ENCODE measurements at regions not wholly inside any gene's neighbourhood (a gene's known extent, or its start where the extent isn't known, plus 50 kb on each side); places are given as distances from the start of the nearest gene placed in this dataset.

DNA sequence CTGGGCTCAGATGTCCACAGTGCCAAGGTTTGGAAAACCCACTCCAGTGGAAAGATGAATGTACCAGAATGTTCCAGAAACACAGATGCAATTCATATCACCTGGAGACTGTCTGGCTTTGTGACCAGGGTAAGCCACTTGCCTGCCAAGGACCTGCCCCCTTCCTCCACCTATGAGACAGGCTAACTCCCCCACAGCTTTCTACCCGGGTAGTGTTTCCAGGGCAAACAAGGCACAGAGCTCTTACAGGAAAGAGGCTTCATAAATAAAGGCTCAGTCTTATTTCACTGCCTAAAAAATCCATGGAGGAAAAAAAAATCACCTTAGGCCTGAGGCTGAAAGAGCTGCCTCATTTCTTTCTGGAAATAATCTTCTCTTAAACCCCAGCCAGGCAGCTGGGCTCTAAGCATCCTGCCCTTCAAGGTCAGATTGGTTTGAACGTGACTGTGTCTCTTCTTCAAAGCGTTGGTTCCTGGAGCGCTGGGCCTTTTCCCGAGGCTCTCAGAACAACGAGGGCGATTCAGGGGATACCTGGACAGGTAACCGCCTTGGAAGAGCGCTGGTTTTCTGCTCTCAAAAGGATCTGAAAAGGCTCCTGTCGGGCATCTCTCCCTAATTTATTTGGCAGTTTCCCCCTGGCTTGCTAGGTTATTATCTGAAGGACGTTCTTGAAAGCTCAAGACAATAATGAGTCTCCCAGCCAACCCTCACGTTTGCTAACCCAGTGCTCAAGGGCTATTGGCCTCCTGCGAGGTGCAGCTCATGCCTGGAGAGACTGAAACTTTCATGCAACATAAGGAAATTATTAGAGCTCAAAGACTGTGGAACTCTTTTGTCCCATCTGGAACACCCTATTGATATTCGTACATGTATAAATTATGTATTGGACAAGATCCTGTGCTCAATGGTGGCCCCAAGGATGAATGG lies 199.2 kb upstream of the PMEPA1 start:
- no peak for DNase-seq

DNA sequence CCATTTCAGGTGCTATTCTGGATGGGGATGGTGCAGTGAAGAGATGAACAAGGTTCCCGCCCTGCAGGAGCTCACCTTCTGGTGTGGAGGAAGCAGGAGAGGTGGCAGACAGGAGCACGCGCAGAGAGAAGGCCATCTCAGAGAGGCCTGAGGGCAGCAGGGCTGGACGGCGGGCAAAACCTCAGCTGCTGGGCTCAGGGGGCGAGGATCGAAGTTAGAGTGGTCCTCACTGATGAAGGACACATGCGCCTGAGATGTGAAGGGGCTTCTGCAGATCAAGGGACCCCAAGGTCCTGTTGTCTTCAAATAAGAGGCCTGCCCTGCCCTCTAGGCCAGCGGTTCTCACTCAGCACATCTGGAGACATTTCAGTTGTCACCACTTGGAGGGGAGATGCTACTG lies 198.4 kb upstream of the PMEPA1 start:
- no peak for DNase-seq

DNA sequence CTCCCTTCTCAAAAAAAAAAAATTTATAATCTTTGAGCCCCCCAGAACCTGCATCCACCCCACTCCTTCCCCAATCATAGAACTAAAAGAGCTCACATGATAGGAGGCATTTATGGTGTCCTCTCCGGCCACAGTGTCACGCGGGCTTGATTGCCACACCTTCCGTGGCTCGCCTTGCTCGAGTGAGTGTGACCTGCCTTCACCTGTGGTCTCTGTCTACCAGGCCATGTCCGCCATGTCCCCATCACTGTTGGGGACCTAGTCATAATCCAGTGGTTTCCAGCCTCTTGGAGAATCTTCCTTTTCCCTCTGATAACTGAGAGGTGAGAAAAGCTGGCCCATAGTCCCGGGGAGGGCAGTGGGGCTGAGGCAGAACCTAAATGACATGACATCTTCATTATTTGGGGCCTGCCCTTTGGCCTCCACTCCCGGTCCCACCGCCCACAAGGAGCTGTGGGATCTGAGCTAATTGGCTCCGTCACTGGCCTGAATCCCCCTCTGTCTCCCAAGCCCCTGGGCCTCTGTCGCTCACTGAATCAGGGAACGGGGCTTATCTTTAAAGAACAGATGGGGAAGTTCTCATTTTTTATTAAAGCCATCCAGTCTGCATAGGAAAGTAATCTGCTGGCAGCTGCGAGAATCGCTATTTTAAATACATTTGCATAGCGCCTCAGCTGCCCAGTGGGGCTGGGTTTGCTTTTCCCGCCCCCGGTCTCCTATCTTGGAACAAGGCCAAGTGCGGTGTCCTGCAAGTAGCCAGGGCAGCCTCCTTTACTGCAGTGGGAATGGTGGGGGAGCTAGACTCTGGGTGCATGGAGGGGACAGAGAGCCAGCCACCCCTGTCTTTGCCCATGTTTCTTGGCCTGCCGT lies 197.6 kb upstream of the PMEPA1 start:
- no peak for DNase-seq

DNA sequence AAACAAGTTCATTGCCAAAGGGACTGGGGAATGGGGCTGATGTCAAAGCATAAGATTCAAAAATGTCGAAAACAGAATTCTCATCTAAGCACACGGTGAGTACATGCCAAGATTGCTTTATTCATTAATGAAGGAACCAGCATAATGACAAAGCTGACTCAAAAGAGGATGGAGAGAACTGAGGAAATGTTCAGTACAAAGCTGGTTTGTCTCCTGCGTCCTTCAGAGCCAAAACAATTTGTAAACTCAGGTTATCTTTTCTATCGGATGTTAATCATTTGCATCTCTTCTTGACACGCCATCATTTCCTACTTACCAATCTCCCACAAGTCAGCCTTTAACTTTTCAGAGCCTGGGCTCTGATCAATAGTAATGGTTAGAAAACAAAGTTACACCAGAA lies 195.6 kb upstream of the PMEPA1 start:
- DNase-seq: no peak

DNA sequence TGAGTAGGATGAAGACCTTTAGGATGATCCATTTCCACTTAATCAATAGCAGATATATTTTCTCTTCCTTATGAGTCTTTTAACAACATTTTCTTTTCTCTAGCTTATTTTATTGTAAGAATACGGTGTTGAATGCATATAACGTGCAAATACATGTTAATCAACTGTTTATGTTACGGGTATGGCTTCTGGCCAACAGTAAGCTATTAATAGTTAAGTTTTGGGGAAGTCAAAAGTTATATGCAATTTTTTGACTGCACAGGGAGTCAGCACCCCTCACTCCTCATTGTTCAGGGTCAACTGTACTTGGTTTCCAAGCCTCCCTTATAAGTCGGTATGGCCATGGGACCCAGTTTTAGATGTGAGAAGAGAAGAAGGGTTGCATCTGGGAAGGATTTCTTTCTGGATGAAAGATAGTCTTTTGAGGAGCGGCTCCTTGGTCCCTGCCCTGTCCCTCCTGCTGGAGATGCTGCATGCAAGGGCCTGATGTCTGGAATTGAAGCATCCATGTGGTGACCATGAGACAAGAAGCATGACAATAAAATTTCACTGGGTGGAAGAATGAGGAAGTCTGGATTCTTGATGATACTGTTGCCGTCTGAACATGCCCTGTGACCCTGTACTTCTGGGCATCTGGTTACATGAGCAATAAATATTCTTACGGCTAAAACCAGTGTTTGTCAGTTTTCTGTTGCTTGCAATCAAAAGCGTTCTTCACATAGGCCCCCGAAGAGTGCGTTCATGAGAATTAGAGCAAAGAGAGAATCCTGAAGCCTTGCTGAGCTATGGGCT lies 194.7 kb upstream of the PMEPA1 start:
- no peak for DNase-seq

DNA sequence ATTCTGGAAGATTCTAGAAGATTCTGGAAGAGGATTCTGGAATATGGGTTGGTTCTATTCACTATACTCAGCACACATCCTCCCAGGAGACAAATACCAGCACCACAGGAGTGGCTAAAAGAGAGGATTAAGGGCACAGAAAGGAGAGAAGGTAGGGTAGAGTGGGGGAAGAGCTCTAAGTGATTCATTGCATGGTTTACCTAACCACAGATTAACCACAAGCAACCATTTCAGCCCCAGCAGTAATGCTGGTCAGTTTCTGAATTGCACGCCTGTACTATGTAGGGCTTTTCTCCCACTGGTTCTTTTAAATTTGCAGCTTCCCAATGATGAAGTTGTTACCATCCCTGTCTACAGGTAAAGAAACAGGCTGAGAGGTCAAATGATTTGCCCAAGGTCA lies 192.7 kb upstream of the PMEPA1 start:
- no peak for DNase-seq

DNA sequence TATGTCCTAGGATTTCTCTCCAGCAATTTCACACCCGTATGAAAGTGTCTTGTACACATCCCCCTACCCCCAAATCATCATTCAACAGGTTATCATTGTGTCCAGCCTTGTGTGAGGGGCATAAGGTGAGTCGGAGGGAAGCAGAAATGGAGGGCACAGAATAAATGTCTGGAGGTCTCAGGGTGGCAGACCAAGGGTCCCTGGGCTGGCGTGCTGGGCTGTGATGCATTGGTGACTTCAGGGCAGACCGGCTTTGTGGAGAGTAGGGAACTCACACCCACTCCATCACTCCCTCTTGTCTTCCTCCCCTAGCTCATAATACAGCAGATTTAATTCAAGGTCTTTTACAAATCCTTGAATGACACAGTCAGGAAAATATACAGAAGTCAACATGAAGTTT lies 191.7 kb upstream of the PMEPA1 start:
- DNase-seq: no peak

DNA sequence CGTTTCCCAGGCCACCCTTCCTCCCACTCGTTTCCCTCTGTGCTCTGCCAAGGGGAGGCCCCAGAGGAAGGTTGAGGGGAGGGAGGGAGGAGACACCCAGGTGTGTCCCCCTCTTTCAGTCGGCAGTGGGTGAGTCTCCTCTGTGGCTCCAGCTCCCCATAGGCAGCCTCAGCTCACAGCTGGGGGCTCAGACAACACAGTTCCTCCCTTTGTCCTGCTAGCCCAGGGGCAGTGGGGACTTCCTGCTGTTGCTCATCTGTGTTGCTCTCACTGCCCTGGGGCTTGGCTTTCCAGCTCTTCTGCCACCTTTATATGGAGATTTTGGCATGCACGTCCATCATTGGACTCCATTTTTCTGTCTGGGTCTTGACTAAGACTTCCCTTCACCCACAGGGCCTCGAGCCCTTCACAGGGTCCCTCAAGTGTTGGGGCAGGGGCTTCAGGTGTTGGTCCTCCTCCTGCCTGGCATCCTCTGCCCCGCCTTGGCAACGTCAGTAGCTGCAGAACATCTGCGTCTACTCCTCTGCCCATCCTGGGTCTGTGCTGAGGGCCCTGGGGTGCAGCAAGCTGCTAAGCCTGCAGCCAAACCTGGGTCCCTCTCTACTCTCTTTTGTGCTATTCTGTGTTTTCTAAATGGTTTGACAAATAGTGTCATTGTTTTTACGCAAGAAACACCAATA lies 190.6 kb upstream of the PMEPA1 start:
- DNase-seq: no peak

DNA sequence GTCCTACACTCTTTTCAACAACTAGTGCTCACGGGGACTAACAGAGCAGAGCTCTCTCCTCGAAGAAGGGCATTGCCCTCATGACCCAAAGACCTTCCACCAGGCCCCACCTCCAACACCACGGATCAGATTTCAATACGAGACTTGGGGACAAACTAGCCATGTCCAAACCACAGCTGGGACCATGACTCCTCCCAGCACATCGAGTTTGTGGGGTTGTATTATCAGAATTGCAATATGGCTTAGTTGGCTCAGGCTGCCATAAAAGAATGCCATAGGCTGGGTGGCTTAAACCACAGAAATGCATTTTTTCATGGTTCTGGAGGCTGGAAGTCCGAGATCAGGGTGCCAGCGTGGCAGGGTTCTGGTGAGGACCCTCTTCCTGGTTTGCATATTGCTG lies 189.7 kb upstream of the PMEPA1 start:
- DNase-seq: no peak

DNA sequence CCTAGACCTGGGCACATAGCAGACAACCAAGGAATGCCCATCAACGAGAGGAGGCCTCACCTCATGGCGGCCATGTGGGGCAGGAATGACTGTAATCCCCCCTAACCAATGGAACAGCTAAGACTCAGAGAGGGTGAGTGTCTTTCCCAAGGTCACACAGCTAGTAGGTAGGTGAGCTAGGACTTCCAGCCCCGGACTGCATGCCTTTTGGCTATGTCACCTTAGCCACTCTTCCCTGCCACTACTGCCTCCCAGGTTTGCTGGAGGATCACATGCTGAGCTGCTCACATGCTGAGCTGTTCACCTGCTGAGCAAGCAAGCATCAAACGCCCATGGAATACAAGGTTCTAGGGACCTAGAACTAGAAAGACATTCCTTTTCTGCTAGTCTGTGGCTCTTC lies 188.5 kb upstream of the PMEPA1 start:
- DNase-seq: no peak

DNA sequence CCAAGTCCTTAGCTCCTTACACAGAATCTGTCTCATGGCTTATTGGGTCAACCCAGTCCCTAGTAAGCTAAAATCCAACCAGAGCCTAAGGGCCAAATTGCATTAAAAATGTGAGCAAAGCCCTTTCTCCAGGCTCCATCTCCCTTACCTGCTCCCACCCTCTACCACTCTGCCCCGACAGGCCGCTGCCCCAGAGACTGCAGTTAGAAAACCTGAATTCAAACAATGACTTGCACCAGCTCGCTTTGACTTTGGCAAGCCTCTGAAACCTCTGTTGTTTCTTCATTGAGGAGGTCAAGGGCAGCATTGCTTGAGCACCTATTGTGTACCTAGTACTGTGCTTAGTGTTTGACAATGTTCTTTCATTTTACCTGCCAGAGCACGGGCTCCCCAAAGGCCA lies 188.1 kb upstream of the PMEPA1 start:
- DNase-seq: no peak

DNA sequence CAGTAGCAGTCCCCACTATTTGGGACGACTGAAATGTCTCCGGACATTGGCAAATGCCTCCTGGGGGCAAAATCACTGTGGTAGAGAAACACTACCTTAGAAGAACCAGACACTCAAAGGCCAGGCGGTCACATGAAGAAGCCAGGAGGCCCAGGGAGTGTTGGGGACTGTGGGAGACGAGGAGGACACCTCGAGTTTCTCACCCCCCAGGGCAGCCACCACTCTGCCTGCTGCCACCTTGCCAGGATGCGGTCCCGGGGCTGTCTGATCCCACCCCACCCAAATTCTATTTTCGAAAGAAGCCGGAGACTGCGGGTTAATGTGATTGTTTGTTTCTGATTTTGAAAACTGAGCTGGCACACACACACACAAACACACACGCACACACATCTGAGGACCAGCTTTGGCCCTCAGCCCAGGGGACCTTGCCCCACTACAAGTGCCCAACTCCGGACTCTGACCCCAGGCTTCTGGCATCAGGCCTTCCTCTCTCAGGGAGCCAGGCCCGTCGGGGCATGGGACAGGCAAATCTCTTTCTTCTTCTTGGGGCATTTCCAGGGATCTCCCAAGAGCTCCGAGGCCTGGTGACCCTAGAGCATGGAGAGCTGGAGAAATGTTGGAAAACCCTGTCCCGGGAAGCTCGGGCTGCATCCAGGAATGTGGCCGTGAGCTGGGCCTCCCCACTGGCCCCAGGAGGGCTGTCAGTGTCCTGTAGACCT lies 187.5 kb upstream of the PMEPA1 start:
- no peak for DNase-seq

DNA sequence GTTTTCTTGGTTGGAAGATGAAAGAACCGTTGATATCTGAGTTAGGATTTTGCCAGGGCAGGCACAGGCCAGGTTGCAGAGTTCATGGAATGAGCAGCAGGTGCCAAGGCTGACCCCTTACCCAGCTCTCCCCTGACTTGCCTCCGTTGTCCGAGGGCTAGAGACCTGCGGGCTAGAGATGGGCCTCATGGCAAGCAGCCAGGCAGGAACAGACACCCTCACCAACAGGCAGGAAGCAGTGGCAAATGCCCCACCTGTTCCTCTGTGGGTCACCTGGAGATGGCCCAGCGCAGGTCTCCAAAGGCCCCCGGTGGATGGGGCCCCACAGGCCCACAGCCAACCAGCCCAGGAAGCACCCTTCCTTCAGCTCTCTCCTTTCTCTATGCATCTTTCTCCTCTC lies 186.7 kb upstream of the PMEPA1 start:
- no peak for DNase-seq

DNA sequence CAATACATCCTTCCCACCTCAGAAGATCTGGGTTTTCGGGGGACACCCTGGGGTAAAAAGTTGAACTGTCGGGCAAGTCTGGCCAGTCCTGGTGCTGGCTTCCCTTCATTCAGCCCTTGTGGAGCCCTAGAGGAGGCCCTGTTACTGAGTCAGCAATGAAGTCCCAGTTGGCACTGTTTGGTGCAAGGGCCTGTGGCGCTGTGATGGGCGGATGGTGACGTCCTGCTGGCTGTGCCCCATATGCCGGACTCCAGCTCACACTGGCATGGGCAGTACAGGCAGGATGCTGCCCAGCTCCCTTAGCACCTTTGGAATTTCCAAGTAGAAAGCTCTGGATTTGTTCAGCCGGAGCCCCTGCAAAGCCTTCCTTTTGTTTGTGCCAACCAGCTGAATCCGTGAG lies 186.2 kb upstream of the PMEPA1 start:
- DNase-seq: no peak

DNA sequence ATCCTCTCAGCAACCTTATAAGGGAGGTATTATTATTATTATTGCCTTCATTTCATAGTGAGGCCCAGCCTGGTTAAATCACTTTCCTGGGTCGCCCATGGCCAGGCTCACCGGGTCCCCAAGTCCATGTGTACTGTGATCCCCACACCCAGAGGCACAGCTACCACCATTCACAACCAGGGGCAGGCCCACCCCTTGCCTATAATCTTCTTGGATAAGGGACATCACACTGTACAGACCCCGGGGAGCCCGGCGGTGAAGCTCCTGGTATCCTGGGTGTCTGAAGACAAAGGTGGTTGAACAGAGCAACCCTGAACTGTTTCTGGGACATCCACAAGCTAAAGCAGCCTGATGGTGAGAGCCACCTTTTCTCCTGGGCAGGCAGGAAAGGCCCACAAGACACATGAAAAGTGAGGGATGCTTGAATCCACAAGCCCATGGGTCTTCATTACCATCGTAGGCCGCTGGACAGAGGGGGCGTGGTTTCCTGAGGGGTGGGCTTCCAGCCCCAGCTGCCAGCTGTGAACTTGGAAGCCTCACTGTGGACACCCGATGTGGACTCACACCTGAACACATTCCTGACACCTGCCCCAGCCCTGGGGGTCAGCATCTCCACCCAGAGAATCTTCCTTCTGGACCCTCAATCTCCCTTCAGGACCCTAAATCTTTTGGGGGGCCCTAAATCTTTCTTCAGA lies 185.5 kb upstream of the PMEPA1 start:
- no peak for DNase-seq

DNA sequence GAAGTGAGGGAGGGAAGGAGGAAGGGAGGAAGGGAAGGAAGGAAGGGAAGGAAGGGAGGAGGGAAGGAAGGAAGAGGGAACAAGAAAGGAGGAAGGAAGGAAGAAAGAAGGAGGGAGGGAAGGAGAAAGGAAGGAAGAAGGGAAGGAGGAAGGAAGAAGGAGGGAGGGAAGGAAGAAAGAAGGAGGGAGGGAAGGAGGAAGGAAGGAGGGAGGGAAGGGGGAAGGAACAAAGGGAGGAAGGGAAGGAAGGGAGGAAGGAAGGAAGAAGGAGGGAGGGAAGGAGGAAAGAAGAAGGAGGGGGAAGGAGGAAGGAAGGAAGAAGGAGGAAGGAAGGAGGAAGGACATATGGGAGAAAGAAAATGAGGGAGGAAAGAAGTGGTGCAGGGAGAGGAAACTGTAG lies 184.7 kb upstream of the PMEPA1 start:
- DNase-seq: no peak

DNA sequence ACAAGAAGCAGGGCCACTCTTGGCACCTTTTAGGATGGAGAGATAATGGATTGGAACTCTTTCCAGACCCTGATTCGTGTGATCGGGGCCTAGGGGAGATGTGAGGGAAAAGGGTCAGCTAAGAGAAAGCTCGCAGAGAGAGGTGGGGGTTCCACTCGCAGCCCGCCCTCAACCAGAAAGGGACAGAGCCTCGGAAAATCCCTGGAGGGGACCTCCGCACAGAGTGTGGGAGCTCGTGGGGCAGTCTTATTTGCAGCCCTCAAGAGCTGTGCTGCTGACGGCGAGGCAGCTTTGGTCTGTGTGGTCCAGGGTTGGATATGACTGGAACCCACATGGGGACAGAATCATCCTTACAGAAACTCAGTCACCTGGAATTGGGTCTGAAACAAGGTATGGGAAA lies 184.3 kb upstream of the PMEPA1 start:
- DNase-seq: no peak

DNA sequence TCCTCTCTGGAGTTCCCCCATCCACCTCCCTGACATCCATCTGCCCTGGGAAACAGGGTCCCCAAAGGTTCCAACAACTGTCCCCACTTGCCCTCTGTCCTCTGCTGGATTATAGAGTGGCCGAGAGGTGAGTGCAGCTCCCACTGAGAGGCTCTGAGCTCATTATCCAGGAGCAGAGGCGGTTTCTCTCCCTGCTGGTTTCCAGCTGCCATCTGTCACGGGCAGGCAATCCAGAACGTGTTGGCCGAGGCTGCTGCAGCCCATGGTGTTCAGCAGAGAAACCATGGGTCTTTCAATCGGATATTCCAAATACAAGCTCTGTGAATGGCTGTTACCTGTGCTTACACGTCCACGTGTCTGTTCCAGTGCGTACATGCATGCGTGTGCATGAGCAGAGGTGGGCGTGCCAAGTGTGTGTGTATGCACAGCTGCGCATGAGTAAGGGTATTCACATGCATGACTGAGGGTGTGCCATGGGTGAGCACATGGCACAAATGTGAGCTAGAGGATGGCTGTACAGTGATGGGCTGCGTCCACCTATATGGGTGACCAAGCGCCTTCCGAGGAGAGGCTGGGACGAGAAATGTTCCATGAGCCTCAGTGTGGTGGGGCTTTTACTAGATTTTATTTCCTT lies 183.7 kb upstream of the PMEPA1 start:
- no peak for DNase-seq

DNA sequence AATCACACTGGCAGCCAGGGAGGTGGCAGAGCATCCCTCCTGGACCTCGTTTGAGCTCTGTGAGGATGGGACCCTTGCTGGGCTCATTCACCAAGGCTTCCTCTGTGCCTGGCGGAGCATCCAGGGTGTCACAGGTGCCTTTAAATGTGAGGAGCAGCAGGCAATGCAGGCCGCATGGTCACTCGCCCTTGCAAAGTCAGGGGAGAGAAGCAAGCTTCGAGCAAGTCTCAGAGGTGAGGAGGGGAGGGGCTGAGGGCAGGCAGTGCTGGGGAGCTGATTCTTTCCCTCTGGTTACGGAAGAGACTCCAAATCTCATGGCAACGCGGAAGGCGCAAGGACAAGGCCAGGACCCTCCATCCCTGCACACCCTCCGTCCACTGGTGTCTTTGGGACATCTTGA lies 182.7 kb upstream of the PMEPA1 start:
- DNase-seq: no peak

DNA sequence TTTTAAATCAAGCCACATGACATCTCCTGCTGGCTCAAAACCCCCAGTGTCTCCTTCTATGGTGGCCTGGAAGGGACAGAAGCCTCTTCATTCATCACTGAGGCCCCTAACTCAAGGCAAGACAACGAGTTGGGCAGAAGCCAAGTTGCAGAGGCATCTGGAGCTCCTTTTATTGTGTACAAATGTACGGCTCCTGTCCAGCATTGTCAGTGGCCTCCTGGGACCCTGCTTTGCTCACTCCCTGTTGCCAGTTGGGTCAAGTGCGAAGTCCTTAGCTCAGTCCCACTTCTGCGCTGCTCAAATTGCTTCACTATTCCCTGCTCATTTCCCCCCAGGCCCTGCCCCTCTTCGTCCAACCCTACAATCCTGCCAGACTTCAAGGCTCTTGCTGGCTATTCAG lies 181.2 kb upstream of the PMEPA1 start:
- DNase-seq: no peak
